ENCODE measurements at regions not wholly inside any gene's neighbourhood (a gene's known extent, or its start where the extent isn't known, plus 50 kb on each side); places are given as distances from the start of the nearest gene placed in this dataset.

DNA sequence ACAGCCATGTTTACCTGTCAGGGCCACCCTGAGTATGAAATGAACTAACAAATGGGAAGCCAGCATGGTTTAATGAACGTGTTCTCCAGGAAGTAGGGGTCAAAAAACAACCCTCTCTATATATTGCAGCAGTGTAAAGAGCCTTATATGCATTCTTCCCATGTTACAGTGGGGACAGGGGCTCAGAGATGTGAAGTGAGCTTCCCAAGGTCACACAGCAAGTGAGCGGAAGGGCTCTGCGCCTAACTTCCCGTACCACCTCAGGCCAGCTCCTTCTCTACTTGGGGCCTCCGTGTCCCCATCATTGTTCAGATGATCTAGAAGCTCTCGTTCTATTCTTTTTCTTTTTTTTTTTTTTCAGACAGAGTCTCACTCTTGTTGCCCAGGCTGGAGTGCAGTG is 105.1 kb upstream of the MAP1LC3B2 start:
- H3K27ac ChIP-seq: no peak overlapping the region
- H3K4me1 ChIP-seq (ENCODE audit: low read depth, poor library complexity, severe bottlenecking): no peaks in the 10 kb centered on the region

DNA sequence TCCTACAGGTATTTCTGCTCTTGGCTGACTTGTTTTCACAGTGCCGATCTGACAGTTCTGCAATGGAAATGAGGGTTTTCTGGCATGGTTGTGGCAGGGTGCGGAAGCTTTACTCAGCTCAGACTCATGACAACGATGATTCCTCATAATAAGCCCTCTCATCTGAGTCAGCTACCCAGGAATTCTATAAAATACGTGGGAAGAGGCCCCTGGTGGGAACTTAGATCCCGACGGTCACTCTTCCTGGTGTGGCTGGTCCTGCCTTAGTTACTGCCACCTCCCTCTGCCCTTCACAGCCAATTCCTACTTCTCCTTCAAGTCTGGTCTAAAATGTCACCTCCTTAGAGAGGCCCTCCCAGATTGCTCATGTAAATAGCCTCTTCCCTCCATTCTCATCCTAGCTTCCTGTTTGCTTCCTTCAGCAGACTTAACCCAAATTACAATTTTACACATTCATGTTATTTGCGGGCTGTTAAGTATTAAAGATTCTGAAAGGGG is 104.2 kb upstream of the MAP1LC3B2 start:
- no peak overlapping the region for H3K27ac ChIP-seq
- no peaks in the 10 kb centered on the region for H3K4me1 ChIP-seq (ENCODE audit: low read depth, poor library complexity, severe bottlenecking)
- no peaks in the 10 kb centered on the region for H4K20me1 ChIP-seq (ENCODE audit: insufficient read depth)
- H3K27me3 ChIP-seq (ENCODE audit: insufficient read depth, low read depth): no peaks in the 10 kb centered on the region
- H3K4me3 ChIP-seq (IDR thresholded peaks at IDR 0.05; ENCODE audit: insufficient read depth, low read depth, low read length): no peak overlapping the region
- H3K9ac ChIP-seq: no peak overlapping the region
- TF ChIP-seq, protein P1, sequence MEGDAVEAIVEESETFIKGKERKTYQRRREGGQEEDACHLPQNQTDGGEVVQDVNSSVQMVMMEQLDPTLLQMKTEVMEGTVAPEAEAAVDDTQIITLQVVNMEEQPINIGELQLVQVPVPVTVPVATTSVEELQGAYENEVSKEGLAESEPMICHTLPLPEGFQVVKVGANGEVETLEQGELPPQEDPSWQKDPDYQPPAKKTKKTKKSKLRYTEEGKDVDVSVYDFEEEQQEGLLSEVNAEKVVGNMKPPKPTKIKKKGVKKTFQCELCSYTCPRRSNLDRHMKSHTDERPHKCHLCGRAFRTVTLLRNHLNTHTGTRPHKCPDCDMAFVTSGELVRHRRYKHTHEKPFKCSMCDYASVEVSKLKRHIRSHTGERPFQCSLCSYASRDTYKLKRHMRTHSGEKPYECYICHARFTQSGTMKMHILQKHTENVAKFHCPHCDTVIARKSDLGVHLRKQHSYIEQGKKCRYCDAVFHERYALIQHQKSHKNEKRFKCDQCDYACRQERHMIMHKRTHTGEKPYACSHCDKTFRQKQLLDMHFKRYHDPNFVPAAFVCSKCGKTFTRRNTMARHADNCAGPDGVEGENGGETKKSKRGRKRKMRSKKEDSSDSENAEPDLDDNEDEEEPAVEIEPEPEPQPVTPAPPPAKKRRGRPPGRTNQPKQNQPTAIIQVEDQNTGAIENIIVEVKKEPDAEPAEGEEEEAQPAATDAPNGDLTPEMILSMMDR (conservative IDR thresholded peaks at IDR 0.05; ENCODE audit: low read depth, low read length): no peak
- H3K79me2 ChIP-seq (ENCODE audit: insufficient read depth, low read depth): no peaks in the 10 kb centered on the region
- no peak overlapping the region for H3K4me2 ChIP-seq
- H3K36me3 ChIP-seq (ENCODE audit: insufficient read depth): no peaks in the 10 kb centered on the region
- no peak overlapping the region for H2AFZ ChIP-seq (ENCODE audit: low read depth)

More for the DNA sequence above, 105.1 kb upstream of the MAP1LC3B2 start:
- Histone ChIP-seq H3K36me3 (ENCODE audit: insufficient read depth) (no peaks in the 10 kb centered on the region), H2AFZ (ENCODE audit: low read depth) (no peak overlapping the region), H4K20me1 (ENCODE audit: insufficient read depth) (no peaks in the 10 kb centered on the region), H3K4me2 (no peak overlapping the region), H3K4me3 (IDR thresholded peaks at IDR 0.05; ENCODE audit: insufficient read depth, low read depth, low read length) (no peak overlapping the region), H3K79me2 (ENCODE audit: insufficient read depth, low read depth) (no peaks in the 10 kb centered on the region), H3K27me3 (ENCODE audit: insufficient read depth, low read depth) (no peaks in the 10 kb centered on the region), H3K9ac (no peak overlapping the region)
- TF ChIP-seq, protein P1 (conservative IDR thresholded peaks at IDR 0.05; ENCODE audit: low read depth, low read length): no peak

DNA sequence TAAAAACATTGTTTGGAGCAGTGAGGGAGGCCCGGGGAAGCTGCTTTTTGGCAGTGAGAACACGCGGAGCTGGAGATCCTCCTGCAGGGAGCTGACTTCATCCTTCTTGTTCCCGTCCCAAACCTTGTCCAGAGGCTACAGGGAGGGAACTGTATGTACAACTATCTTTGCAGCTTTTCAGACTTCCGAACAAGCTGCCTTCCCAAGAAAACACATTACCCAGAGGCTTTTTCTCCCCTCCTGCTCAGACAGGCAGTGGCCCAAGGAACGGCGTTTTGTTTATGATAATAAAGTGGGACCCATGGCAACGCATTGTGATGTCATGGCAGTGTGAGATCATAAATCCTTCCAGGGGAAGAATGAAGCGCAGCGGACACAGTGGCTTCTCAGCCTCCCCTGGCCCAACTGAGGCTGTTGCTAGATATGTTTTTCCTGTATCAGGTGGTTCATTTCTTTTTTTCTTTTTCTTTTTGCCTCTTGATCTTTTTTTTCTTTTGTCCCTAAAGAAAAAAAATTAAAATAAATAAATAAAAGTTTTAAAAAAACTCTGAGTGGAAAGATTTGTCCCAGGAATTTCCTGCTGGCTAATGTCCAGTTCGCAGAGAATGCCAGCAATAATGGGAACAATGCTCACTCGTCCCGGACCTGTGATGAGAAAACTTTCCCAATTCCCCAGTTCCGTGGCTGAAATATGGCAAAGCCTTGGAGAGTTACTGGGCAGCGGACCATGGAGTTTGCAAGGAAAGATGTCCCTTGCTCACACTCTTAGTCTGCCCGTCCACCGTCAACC is 103.4 kb upstream of the MAP1LC3B2 start:
- H3K9ac ChIP-seq: no peak overlapping the region

DNA sequence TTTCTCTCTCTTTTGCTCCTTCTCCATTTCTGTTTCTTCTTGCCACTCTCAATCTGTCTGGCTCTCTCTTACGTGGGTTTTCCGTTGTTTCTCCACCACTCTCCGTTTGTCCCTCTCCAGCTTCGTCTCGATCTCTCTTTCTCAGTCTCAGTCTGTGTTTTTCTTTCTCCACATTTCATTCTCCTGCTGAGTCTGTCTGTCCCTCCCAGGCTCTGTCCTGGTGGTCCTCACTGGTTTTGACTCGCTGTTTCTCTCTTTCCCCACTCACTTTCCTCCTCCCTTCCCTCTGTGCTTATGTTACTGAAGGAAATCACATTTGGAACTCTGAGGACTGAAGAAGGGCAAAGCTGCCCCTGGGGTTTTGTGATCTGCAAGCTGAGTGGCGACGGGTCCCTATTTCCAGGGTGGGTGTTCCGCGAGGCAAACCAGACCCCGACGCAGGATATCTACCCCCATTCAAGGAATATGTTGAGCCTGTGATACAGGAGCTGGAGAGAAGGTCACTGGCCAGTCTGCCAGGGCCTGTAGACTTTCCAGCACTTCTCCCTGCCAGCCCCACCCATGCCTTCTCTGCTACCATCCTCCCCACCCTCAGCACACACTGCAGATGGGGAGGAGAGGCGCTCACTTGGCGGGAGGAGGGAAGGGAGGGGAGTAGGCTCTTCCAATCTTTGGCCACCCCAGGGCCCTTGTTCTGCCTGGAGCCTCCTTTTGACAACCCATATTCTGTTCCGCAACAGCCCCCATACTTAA is 102.7 kb upstream of the MAP1LC3B2 start:
- H2AFZ ChIP-seq (ENCODE audit: low read depth): no peak overlapping the region
- H3K4me1 ChIP-seq (ENCODE audit: low read depth, poor library complexity, severe bottlenecking): no peaks in the 10 kb centered on the region
- H3K9ac ChIP-seq: no peak overlapping the region
- H3K36me3 ChIP-seq (ENCODE audit: insufficient read depth): no peaks in the 10 kb centered on the region
- H3K27ac ChIP-seq: no peak overlapping the region
- no peak overlapping the region for H3K4me3 ChIP-seq (IDR thresholded peaks at IDR 0.05; ENCODE audit: insufficient read depth, low read depth, low read length)
- H3K27me3 ChIP-seq (ENCODE audit: insufficient read depth, low read depth): no peaks in the 10 kb centered on the region
- TF ChIP-seq, protein P1 (conservative IDR thresholded peaks at IDR 0.05; ENCODE audit: low read depth, low read length): no peak
- no peaks in the 10 kb centered on the region for H4K20me1 ChIP-seq (ENCODE audit: insufficient read depth)
- no peaks in the 10 kb centered on the region for H3K79me2 ChIP-seq (ENCODE audit: insufficient read depth, low read depth)
- no peak overlapping the region for H3K4me2 ChIP-seq

More for the DNA sequence above, 103.4 kb upstream of the MAP1LC3B2 start:
- H3K4me2 ChIP-seq: no peak overlapping the region
- TF ChIP-seq, protein P1 (conservative IDR thresholded peaks at IDR 0.05; ENCODE audit: low read depth, low read length): no peak
- H3K36me3 ChIP-seq (ENCODE audit: insufficient read depth): no peaks in the 10 kb centered on the region
- H2AFZ ChIP-seq (ENCODE audit: low read depth): no peak overlapping the region
- no peak overlapping the region for H3K4me3 ChIP-seq (IDR thresholded peaks at IDR 0.05; ENCODE audit: insufficient read depth, low read depth, low read length)
- H4K20me1 ChIP-seq (ENCODE audit: insufficient read depth): no peaks in the 10 kb centered on the region
- no peak overlapping the region for H3K27ac ChIP-seq
- no peaks in the 10 kb centered on the region for H3K27me3 ChIP-seq (ENCODE audit: insufficient read depth, low read depth)
- H3K79me2 ChIP-seq (ENCODE audit: insufficient read depth, low read depth): no peaks in the 10 kb centered on the region
- no peaks in the 10 kb centered on the region for H3K4me1 ChIP-seq (ENCODE audit: low read depth, poor library complexity, severe bottlenecking)

All from KMS-11 (cell line).